ENCODE measurements at regions not wholly inside any gene's neighbourhood (a gene's known extent, or its start where the extent isn't known, plus 50 kb on each side); places are given as distances from the start of the nearest gene placed in this dataset.
A peak's percentile ranks its signal among the peaks of the same experiment; 100 is the strongest.

GRCh38 chr11:10641912-10642697 is 51.5 kb downstream of the IRAG1 start:
- no peak for ATAC-seq
- DNase-seq: no peak

GRCh38 chr11:10641177-10641911 is 52.2 kb downstream of the IRAG1 start:
- ATAC-seq: peak; percentile 45

More at GRCh38 chr11:10641912-10642697, 51.5 kb downstream of the IRAG1 start:
- intact Hi-C loops (cut with micrococcal nuclease): loop anchor here (10.0 kb wide), 1 partner anchor 93 kb away; no protein-coding TSS in a partner anchor

GRCh38 chr11:10640308-10640707 is 53.2 kb downstream of the IRAG1 start:
- intact Hi-C loops (cut with micrococcal nuclease): loop anchor here (10.0 kb wide), 1 partner anchor 94 kb away; no protein-coding TSS in a partner anchor
- peak; percentile 51 for ATAC-seq
- no peak for DNase-seq

More at GRCh38 chr11:10641177-10641911, 52.2 kb downstream of the IRAG1 start:
- intact Hi-C loops (cut with micrococcal nuclease): loop anchor here (10.0 kb wide), 1 partner anchor 93 kb away; no protein-coding TSS in a partner anchor
- DNase-seq: no peak

- ATAC-seq: peak; percentile 17
- no peak for DNase-seq
- intact Hi-C loops (cut with micrococcal nuclease): no loop called here
Observed at GRCh38 chr11:10639350-10639749, 54.2 kb downstream of the IRAG1 start.

GRCh38 chr11:10638316-10638925 is 55.1 kb downstream of the IRAG1 start:
- DNase-seq (no peak), ATAC-seq (no peak)
- intact Hi-C loops (cut with micrococcal nuclease): no loop called here

GRCh38 chr11:10637731-10638151 is 55.8 kb downstream of the IRAG1 start:
- ATAC-seq: no peak
- DNase-seq: no peak
- intact Hi-C loops (cut with micrococcal nuclease): no loop called here

- ATAC-seq (no peak), DNase-seq (no peak)
- intact Hi-C loops (cut with micrococcal nuclease): no loop called here
Observed at GRCh38 chr11:10634407-10634806, 59.1 kb downstream of the IRAG1 start.

- intact Hi-C loops (cut with micrococcal nuclease): no loop called here
- ATAC-seq (no peak), DNase-seq (no peak)
Observed at GRCh38 chr11:10633261-10633660, 60.3 kb downstream of the IRAG1 start.

- ATAC-seq (no peak), DNase-seq (no peak)
- intact Hi-C loops (cut with micrococcal nuclease): no loop called here
Observed at GRCh38 chr11:10632483-10632882, 61.1 kb downstream of the IRAG1 start.

GRCh38 chr11:10631761-10632160 is 61.8 kb downstream of the IRAG1 start:
- intact Hi-C loops (cut with micrococcal nuclease): no loop called here
- DNase-seq (no peak), ATAC-seq (no peak)

- no peak for ATAC-seq
- intact Hi-C loops (cut with micrococcal nuclease): no loop called here
Observed at GRCh38 chr11:10629411-10630002, 61.0 kb upstream of the LYVE1 start.

GRCh38 chr11:10628508-10629236 is 60.2 kb upstream of the LYVE1 start:
- no peak for ATAC-seq
- intact Hi-C loops (cut with micrococcal nuclease): no loop called here
- no peak for DNase-seq

More at GRCh38 chr11:10629411-10630002, 61.0 kb upstream of the LYVE1 start:
- DNase-seq: no peak

GRCh38 chr11:10627816-10628215 is 59.4 kb upstream of the LYVE1 start:
- DNase-seq: no peak
- no peak for ATAC-seq
- intact Hi-C loops (cut with micrococcal nuclease): no loop called here

- intact Hi-C loops (cut with micrococcal nuclease): no loop called here
- no peak for ATAC-seq
- no peak for DNase-seq
Observed at GRCh38 chr11:10627291-10627690, 58.8 kb upstream of the LYVE1 start.

GRCh38 chr11:10625982-10626311 is 57.5 kb upstream of the LYVE1 start:
- DNase-seq: no peak
- intact Hi-C loops (cut with micrococcal nuclease): no loop called here
- no peak for ATAC-seq

- ATAC-seq (no peak), DNase-seq (no peak)
- intact Hi-C loops (cut with micrococcal nuclease): no loop called here
Observed at GRCh38 chr11:10625281-10625981, 57.0 kb upstream of the LYVE1 start.

- intact Hi-C loops (cut with micrococcal nuclease): no loop called here
- DNase-seq (peak; percentile 46), ATAC-seq (peak; percentile 50)
Observed at GRCh38 chr11:10623797-10624761, 55.6 kb upstream of the LYVE1 start.
